ENCODE measurements at regions not wholly inside any gene's neighbourhood (a gene's known extent, or its start where the extent isn't known, plus 50 kb on each side); places are given as distances from the start of the nearest gene placed in this dataset.

- no peak for DNase-seq (ENCODE audit: low read depth in 2 of 3, low spot score in 2 of 3)
These were observed 334.4 kb upstream of the SALL3 start for GRCh38 chr18:78645216-78645615.

- no peak for DNase-seq (ENCODE audit: low read depth in 2 of 3, low spot score in 2 of 3)
These were observed 332.6 kb upstream of the SALL3 start for GRCh38 chr18:78647018-78647417.

- DNase-seq (ENCODE audit: low read depth in 2 of 3, low spot score in 2 of 3), result no peak
These were observed 330.2 kb upstream of the SALL3 start for GRCh38 chr18:78649421-78649820.

- no peak for DNase-seq (ENCODE audit: low read depth in 2 of 3, low spot score in 2 of 3)
These were observed 328.7 kb upstream of the SALL3 start for GRCh38 chr18:78650926-78651325.

GRCh38 chr18:78652001-78652545 lies 327.5 kb upstream of the SALL3 start:
- DNase-seq (ENCODE audit: low read depth in 2 of 3, low spot score in 2 of 3), result no peak

- DNase-seq (ENCODE audit: low read depth in 2 of 3, low spot score in 2 of 3), result no peak
These were observed 323.7 kb upstream of the SALL3 start for GRCh38 chr18:78655921-78656320.

- DNase-seq (ENCODE audit: low read depth in 2 of 3, low spot score in 2 of 3), result no peak
These were observed 323.2 kb upstream of the SALL3 start for GRCh38 chr18:78656346-78656925.

- no peak for DNase-seq (ENCODE audit: low read depth in 2 of 3, low spot score in 2 of 3)
These were observed 321.1 kb upstream of the SALL3 start for GRCh38 chr18:78658531-78658930.

GRCh38 chr18:78659057-78659456 lies 320.6 kb upstream of the SALL3 start:
- no peak for DNase-seq (ENCODE audit: low read depth in 2 of 3, low spot score in 2 of 3)

- DNase-seq (ENCODE audit: low read depth in 2 of 3, low spot score in 2 of 3), result peak in 1 of 3 donors; percentile 26
These were observed 319.9 kb upstream of the SALL3 start for GRCh38 chr18:78659748-78660147.

GRCh38 chr18:78660311-78660710 lies 319.3 kb upstream of the SALL3 start:
- no peak for DNase-seq (ENCODE audit: low read depth in 2 of 3, low spot score in 2 of 3)

- DNase-seq (ENCODE audit: low read depth in 2 of 3, low spot score in 2 of 3), result no peak
These were observed 318.3 kb upstream of the SALL3 start for GRCh38 chr18:78661316-78661715.

GRCh38 chr18:78662879-78663278 lies 316.7 kb upstream of the SALL3 start:
- no peak for DNase-seq (ENCODE audit: low read depth in 2 of 3, low spot score in 2 of 3)

GRCh38 chr18:78664048-78664447 lies 315.6 kb upstream of the SALL3 start:
- DNase-seq (ENCODE audit: low read depth in 2 of 3, low spot score in 2 of 3), result no peak

GRCh38 chr18:78664848-78665247 lies 314.8 kb upstream of the SALL3 start:
- DNase-seq (ENCODE audit: low read depth in 2 of 3, low spot score in 2 of 3), result no peak

GRCh38 chr18:78665644-78666043 lies 314.0 kb upstream of the SALL3 start:
- DNase-seq (ENCODE audit: low read depth in 2 of 3, low spot score in 2 of 3), result no peak

- DNase-seq (ENCODE audit: low read depth in 2 of 3, low spot score in 2 of 3), result no peak
These were observed 312.8 kb upstream of the SALL3 start for GRCh38 chr18:78666666-78667335.

GRCh38 chr18:78670778-78671391 lies 308.7 kb upstream of the SALL3 start:
- DNase-seq (ENCODE audit: low read depth in 2 of 3, low spot score in 2 of 3), result no peak

GRCh38 chr18:78671551-78671950 lies 308.1 kb upstream of the SALL3 start:
- DNase-seq (ENCODE audit: low read depth in 2 of 3, low spot score in 2 of 3), result no peak

GRCh38 chr18:78672862-78673446 lies 306.7 kb upstream of the SALL3 start:
- no peak for DNase-seq (ENCODE audit: low read depth in 2 of 3, low spot score in 2 of 3)

- DNase-seq (ENCODE audit: low read depth in 2 of 3, low spot score in 2 of 3), result no peak
These were observed 305.9 kb upstream of the SALL3 start for GRCh38 chr18:78673516-78674321.
